IMR-90 (cell line): ENCODE measurements at regions not wholly inside any gene's neighbourhood (a gene's known extent, or its start where the extent isn't known, plus 50 kb on each side); places are given as distances from the start of the nearest gene placed in this dataset.

Experiments used
- ATAC-seq: fragments of 200-7000 bp; cut with Tn5 transposase; 2 replicates; pipeline ENCODE4 v1.9.1; 2020; ENCODE audit warnings: low read depth, mild to moderate bottlenecking, moderate library complexity
- BruUV-seq: library from RNA; stranded (reverse); fragments of 400-500 nt; replicated peaks from 2 replicates; lab custom pipeline; 2021; lab: Mats Ljungman, UMichigan
- CTCF ChIA-PET: fragments of 300-600 bp; formaldehyde crosslinking; extraction: SDS; loops from one replicate; lab custom pipeline; 2021; ENCODE audit warnings: antibody characterized with exemption; lab: Yijun Ruan, JAX
- POLR2A ChIA-PET: fragments of 300-600 bp; sonication (Branson Sonifier 250); formaldehyde crosslinking; loops from one replicate; lab custom pipeline; 2022; ENCODE audit warnings: antibody characterized with exemption; ENCODE audit not compliant: unreplicated experiment; lab: Charles Lee
- DNase-seq: peaks from one replicate; pipeline ENCODE4 v3.0.0; 2013
- H2AFZ ChIP-seq: replicated peaks from 2 replicates; pipeline ENCODE3; 2013; ENCODE audit warnings: low read length, mild to moderate bottlenecking; ENCODE audit not compliant: poor library complexity
- H2AK5ac ChIP-seq: 2 replicates; pipeline ENCODE4 v1.6.1; 2013; ENCODE audit warnings: low read depth, low read length, inconsistent platforms
- H2AK9ac ChIP-seq: replicated peaks from 2 replicates; pipeline ENCODE3; 2013; ENCODE audit warnings: mild to moderate bottlenecking, low read depth, low read length, moderate library complexity; ENCODE audit not compliant: poor library complexity
- H2BK120ac ChIP-seq: 2 replicates; pipeline ENCODE4 v1.6.1; 2013; ENCODE audit warnings: low read depth, low read length, inconsistent platforms
- H2BK15ac ChIP-seq: 3 replicates; pipeline ENCODE4 v1.6.1; 2013; ENCODE audit warnings: low read depth, low read length, inconsistent platforms
- H2BK20ac ChIP-seq: 2 replicates; pipeline ENCODE4 v1.6.1; 2013; ENCODE audit warnings: low read depth, mild to moderate bottlenecking, inconsistent platforms, low read length, moderate library complexity
- H2BK5ac ChIP-seq: 2 replicates; pipeline ENCODE4 v1.6.1; 2013; ENCODE audit warnings: mild to moderate bottlenecking, low read depth, low read length, inconsistent platforms; ENCODE audit not compliant: poor library complexity, severe bottlenecking
- H3K14ac ChIP-seq: replicated peaks from 2 replicates; pipeline ENCODE4 v1.6.1; 2013; ENCODE audit warnings: low read depth, low read length, inconsistent platforms
- H3K18ac ChIP-seq: 2 replicates; pipeline ENCODE4 v1.6.1; 2013; ENCODE audit warnings: low read depth, low read length, control low read depth
- H3K23ac ChIP-seq: 2 replicates; pipeline ENCODE4 v1.6.1; 2013; ENCODE audit warnings: low read depth, low read length, inconsistent platforms
- H3K27ac ChIP-seq: 2 replicates; pipeline ENCODE4 v1.5.1; 2013; ENCODE audit warnings: mild to moderate bottlenecking, control low read depth, low read length; ENCODE audit not compliant: insufficient read depth
- H3K27me3 ChIP-seq: 2 replicates; pipeline ENCODE4 v1.6.1; 2013; ENCODE audit warnings: low read length; ENCODE audit not compliant: control insufficient read depth, insufficient read depth
- H3K36me3 ChIP-seq: 2 replicates; pipeline ENCODE4 v1.6.1; 2013; ENCODE audit warnings: low read length, mixed read lengths; ENCODE audit not compliant: control insufficient read depth, insufficient read depth
- H3K4ac ChIP-seq: 2 replicates; pipeline ENCODE4 v1.6.1; 2013; ENCODE audit warnings: low read depth, low read length, inconsistent platforms
- H3K4me1 ChIP-seq: 2 replicates; pipeline ENCODE4 v1.6.1; 2013; ENCODE audit warnings: low read length, mixed read lengths; ENCODE audit not compliant: control insufficient read depth, insufficient read depth
- H3K4me2 ChIP-seq: 2 replicates; pipeline ENCODE4 v1.6.1; 2013; ENCODE audit warnings: low read depth, mild to moderate bottlenecking, control low read depth, low read length, moderate library complexity
- H3K4me3 ChIP-seq: 2 replicates; pipeline ENCODE4 v1.5.1; 2013; ENCODE audit warnings: low read depth, mild to moderate bottlenecking, control low read depth, low read length, moderate library complexity; ENCODE audit not compliant: insufficient read depth
- H3K56ac ChIP-seq: 2 replicates; pipeline ENCODE4 v1.6.1; 2013; ENCODE audit warnings: low read length, inconsistent platforms; ENCODE audit not compliant: insufficient read depth; ENCODE audit errors: extremely low read depth
- H3K79me1 ChIP-seq, 2 experiments: 2 replicates each; pipeline ENCODE4 v1.6.1; 2013; ENCODE audit warnings: low read length in 2 of 2, inconsistent platforms in 1 of 2, low read depth in 1 of 2
- H3K9ac ChIP-seq: 2 replicates; pipeline ENCODE4 v1.6.1; 2013; ENCODE audit warnings: low read depth, low read length, control low read depth
- H3K9me1 ChIP-seq: 2 replicates; pipeline ENCODE4 v1.6.1; 2013; ENCODE audit warnings: low read length, inconsistent platforms; ENCODE audit not compliant: insufficient read depth
- H3K9me3 ChIP-seq: 2 replicates; pipeline ENCODE4 v1.6.1; 2013; ENCODE audit warnings: low read length; ENCODE audit not compliant: control insufficient read depth, insufficient read depth
- H4K20me1 ChIP-seq: 2 replicates; pipeline ENCODE4 v1.6.1; 2013; ENCODE audit warnings: low read length, inconsistent platforms; ENCODE audit not compliant: insufficient read depth
- H4K5ac ChIP-seq: 2 replicates; pipeline ENCODE4 v1.6.1; 2013; ENCODE audit warnings: mild to moderate bottlenecking, low read depth, low read length, control low read depth
- H4K8ac ChIP-seq, 2 experiments: 2 replicates each; pipeline ENCODE4 v1.6.1; 2013; ENCODE audit warnings: low read depth in 2 of 2, low read length in 2 of 2, control low read depth in 1 of 2, inconsistent platforms in 1 of 2
- H4K91ac ChIP-seq: 2 replicates; pipeline ENCODE4 v1.6.1; 2013; ENCODE audit warnings: low read depth, low read length, inconsistent platforms; ENCODE audit not compliant: insufficient read depth
- MAFK ChIP-seq: IDR thresholded peaks from 2 replicates; pipeline ENCODE4 v1.6.1; 2012; ENCODE audit warnings: low read depth, low read length, improper control_type of control experiment
- POLR2A ChIP-seq: IDR thresholded peaks from 2 replicates; pipeline ENCODE4 v1.6.1; 2012; ENCODE audit warnings: mild to moderate bottlenecking, low read depth, low read length
- SMC3 ChIP-seq: fragments of 150-350 bp; IDR thresholded peaks from 2 replicates; pipeline ENCODE4 v1.6.1; 2016; ENCODE audit warnings: low read depth, mild to moderate bottlenecking, antibody characterized with exemption, low read length, moderate library complexity
- whole genome bisulfite sequencing, 2 experiments: methylation state at CpG; one replicate each; pipeline versions ENCODE4 v1.1.5 to v1.1.7; 2013; ENCODE audit warnings: missing lambda C conversion rate in 2 of 2; ENCODE audit not compliant: insufficient read length in 1 of 2; ENCODE audit errors: extremely low coverage in 2 of 2; 5-methylcytosine and 5-hydroxymethylcytosine counted together
- dilution Hi-C: fragments of 300-500 bp; cut with HindIII; formaldehyde crosslinking; loops from one replicate; pipeline ENCODE4 v1.14.3; 2018; ENCODE audit warnings: low sequenced_read_pairs; ENCODE audit not compliant: unreplicated experiment
- in situ Hi-C: fragments of 300-500 bp; cut with MboI; formaldehyde crosslinking; loops from 3 replicates; pipeline ENCODE4 v1.14.3; 2019; ENCODE audit warnings: low sequenced_read_pairs, inconsistent platforms, mixed read lengths
- intact Hi-C: fragments of 100-400 bp; cut with micrococcal nuclease; formaldehyde crosslinking; loops from 2 replicates; pipeline ENCODE4 v1.10.0; 2022

GRCh38 chr10:44284198-44285084, 100.5 kb downstream of the CXCL12 start:
- Histone ChIP-seq H4K8ac (no peak overlapping the region), H3K14ac (no peak overlapping the region), H2BK5ac (no peak overlapping the region), H3K27ac (no peak overlapping the region), H3K79me1 (no peaks in the 10 kb centered on the region), H3K9me3 (no peaks in the 10 kb centered on the region), H4K91ac (no peak overlapping the region), H2AK5ac (no peak overlapping the region), H3K4ac (no peak overlapping the region), H2BK15ac (no peak overlapping the region), H3K9me1 (no peaks in the 10 kb centered on the region), H2BK20ac (no peak overlapping the region), H3K18ac (no peak overlapping the region), H3K4me1 (no peaks in the 10 kb centered on the region; the same call in 1 of the 2 replicates), H2AK9ac (no peak overlapping the region), H3K27me3 (peaks cover 22% of the 10 kb centered on the region), H4K20me1 (no peaks in the 10 kb centered on the region), H3K23ac (no peak overlapping the region), H2AFZ (no peak overlapping the region), H3K36me3 (no peaks in the 10 kb centered on the region), H3K9ac (no peak overlapping the region), H3K56ac (no peak overlapping the region), H2BK120ac (no peak overlapping the region), H3K4me2 (no peak overlapping the region), H4K5ac (no peak overlapping the region), H3K4me3 (no peak overlapping the region)
- intact Hi-C loops (no loop called here), in situ Hi-C loops (no loop called here), dilution Hi-C loops (no loop called here)
- BruUV-seq, result no TSS peak
- ATAC-seq (no peak), DNase-seq (no peak)
- TF ChIP-seq MAFK (no peak), SMC3 (no peak), POLR2A (no peak)
- CTCF ChIA-PET, result no interaction called here
- POLR2A ChIA-PET, result no interaction called here
- no CpG with 5 or more reads among the region's 6 CpGs for WGBS, 2 experiments
